B cell (primary cell): ENCODE measurements at regions not wholly inside any gene's neighbourhood (a gene's known extent, or its start where the extent isn't known, plus 50 kb on each side); places are given as distances from the start of the nearest gene placed in this dataset.

Experiments
- CTCF ChIP-seq: fragments of 200-600 bp; IDR thresholded peaks from one replicate; pipeline ENCODE4 v1.8.0; 2022; ENCODE audit warnings: antibody characterized with exemption, mild to moderate bottlenecking
- EZH2 ChIP-seq: IDR thresholded peaks from 2 replicates; pipeline ENCODE4 v1.6.1; 2012; ENCODE audit warnings: borderline replicate concordance, low read depth, mild to moderate bottlenecking, moderate library complexity, low read length; ENCODE audit not compliant: insufficient read depth, poor library complexity, severe bottlenecking

GRCh38 chr7:49127359-49127913 lies 203.1 kb downstream of the CDC14C start:
- TF ChIP-seq CTCF (no peak), EZH2 (no peak)
